ENCODE measurements at regions not wholly inside any gene's neighbourhood (a gene's known extent, or its start where the extent isn't known, plus 50 kb on each side); places are given as distances from the start of the nearest gene placed in this dataset.

DNA sequence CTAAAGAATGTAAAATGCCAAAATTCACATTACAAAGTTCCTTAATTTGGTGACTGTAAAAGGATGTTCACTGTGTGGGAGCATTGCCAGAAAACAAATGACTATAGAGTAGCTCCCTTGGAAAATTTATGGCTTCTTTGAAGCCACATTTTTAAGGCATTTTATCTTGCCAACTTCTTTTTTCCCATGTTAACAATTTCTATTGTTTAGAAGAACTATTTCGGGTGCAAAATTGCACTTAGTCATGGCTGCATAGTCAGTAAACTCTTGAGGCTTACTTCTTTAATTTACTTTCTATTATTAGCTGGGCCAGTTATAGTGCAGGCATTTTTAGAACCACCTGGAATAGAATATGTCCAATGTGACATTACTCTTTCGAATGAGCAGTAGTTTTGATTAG lies 515.3 kb downstream of the JRKL start:
- Histone ChIP-seq H3K9me3 (peaks cover 0 to 4% (median 1%) of the 10 kb centered on the region in 4 donors), H3K27ac (no peak overlapping the region), H3K4me1 (no peaks in the 10 kb centered on the region), H3K4me3 (no peak overlapping the region), H3K36me3 (no peaks in the 10 kb centered on the region), H3K27me3 (no peaks in the 10 kb centered on the region)
- DNase-seq = no peak
- TF ChIP-seq EP300 (IDR thresholded peaks at IDR 0.05) (no peak), POLR2AphosphoS5 (IDR thresholded peaks at IDR 0.05) (no peak), POLR2A (IDR thresholded peaks at IDR 0.05) (no peak)
- TF ChIP-seq, protein P1, sequence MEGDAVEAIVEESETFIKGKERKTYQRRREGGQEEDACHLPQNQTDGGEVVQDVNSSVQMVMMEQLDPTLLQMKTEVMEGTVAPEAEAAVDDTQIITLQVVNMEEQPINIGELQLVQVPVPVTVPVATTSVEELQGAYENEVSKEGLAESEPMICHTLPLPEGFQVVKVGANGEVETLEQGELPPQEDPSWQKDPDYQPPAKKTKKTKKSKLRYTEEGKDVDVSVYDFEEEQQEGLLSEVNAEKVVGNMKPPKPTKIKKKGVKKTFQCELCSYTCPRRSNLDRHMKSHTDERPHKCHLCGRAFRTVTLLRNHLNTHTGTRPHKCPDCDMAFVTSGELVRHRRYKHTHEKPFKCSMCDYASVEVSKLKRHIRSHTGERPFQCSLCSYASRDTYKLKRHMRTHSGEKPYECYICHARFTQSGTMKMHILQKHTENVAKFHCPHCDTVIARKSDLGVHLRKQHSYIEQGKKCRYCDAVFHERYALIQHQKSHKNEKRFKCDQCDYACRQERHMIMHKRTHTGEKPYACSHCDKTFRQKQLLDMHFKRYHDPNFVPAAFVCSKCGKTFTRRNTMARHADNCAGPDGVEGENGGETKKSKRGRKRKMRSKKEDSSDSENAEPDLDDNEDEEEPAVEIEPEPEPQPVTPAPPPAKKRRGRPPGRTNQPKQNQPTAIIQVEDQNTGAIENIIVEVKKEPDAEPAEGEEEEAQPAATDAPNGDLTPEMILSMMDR (IDR thresholded peaks at IDR 0.05) = no peak
- WGBS, 2 donors = 40 to 53% methylated on average over 2 of the region's 2 CpGs
- intact Hi-C loops (cut with DNase I) = no loop called here

DNA sequence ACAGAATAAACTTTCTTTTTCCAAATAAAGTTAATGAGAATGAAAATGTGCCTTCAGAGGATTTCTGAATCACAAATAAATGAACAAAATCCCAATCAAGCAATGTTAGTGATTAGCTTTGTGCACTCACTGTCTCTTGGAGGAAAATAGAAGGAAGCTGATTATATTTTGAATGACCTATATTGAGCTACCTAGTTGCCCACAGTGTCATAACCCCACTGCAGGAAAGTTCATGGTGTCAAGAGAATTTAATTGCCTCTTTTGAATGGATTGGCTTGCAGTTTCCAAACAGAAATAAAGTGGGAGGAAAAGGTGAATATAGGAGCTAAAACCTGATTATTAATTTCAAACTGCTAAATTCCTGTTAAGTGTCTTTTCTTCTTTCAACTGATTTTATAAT lies 515.9 kb downstream of the JRKL start:
- Histone ChIP-seq H3K27ac (no peak overlapping the region), H3K27me3 (no peaks in the 10 kb centered on the region), H3K4me1 (no peaks in the 10 kb centered on the region), H3K9me3 (peaks cover 0 to 4% (median 1%) of the 10 kb centered on the region in 4 donors), H3K36me3 (no peaks in the 10 kb centered on the region), H3K4me3 (no peak overlapping the region)
- DNase-seq = no peak
- TF ChIP-seq POLR2A (IDR thresholded peaks at IDR 0.05) (no peak), POLR2AphosphoS5 (IDR thresholded peaks at IDR 0.05) (no peak), EP300 (IDR thresholded peaks at IDR 0.05) (no peak)
- TF ChIP-seq, protein P1 (IDR thresholded peaks at IDR 0.05) = no peak
- intact Hi-C loops (cut with DNase I) = no loop called here

DNA sequence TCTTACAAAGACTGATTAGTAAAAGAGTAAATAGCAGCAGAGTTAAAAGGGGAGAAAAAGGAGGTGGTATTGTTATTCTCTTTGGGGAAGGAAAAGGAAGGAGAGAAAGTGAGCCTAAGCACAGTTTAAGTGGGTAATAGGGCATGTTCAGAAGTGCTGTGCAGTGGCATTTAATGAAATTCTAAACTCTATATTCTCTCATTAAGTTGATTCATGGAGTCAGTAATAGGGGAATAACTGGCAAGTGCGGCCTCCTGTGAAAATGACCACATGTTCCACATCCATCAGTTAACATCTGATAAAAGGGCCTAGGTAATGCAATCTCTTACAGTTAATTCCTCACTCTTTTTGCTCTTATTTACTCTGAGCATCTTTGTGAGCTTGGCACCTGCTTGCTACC lies 516.7 kb downstream of the JRKL start:
- no peak overlapping the region for H3K4me3 ChIP-seq
- H3K4me1 ChIP-seq = no peaks in the 10 kb centered on the region
- no peaks in the 10 kb centered on the region for H3K36me3 ChIP-seq
- 90 to 91% methylated on average over 1 of the region's 1 CpG for WGBS, 2 donors
- DNase-seq = no peak
- H3K9me3 ChIP-seq = peaks cover 0 to 3% (median 1%) of the 10 kb centered on the region in 4 donors
- H3K27me3 ChIP-seq = no peaks in the 10 kb centered on the region
- intact Hi-C loops (cut with DNase I) = no loop called here
- no peak overlapping the region for H3K27ac ChIP-seq
- TF ChIP-seq EP300 (IDR thresholded peaks at IDR 0.05) (no peak), POLR2A (IDR thresholded peaks at IDR 0.05) (no peak), POLR2AphosphoS5 (IDR thresholded peaks at IDR 0.05) (no peak)
- TF ChIP-seq, protein P1 (IDR thresholded peaks at IDR 0.05) = no peak

DNA sequence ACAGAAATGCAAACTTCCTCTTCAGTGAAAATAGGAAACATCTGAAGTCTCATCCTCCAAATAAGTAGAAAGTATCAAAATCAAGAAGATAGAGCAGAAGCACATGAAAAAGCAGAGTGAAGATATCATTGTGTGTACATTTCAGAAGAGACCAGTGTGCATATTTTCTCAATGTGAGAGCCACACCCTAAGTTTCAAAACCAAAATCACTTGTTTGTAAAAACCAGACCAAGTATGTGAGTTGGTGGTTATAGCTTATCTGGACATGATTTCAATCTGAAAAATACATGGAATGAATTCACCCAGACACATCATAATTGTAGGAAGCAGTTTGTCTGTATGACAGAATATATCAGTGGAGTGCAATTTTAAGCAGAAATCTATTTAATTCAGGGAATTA lies 536.0 kb downstream of the JRKL start:
- no peaks in the 10 kb centered on the region for H3K27me3 ChIP-seq
- no peak overlapping the region for H3K27ac ChIP-seq
- intact Hi-C loops (cut with DNase I) = no loop called here
- no peaks in the 10 kb centered on the region for H3K4me1 ChIP-seq
- no peaks in the 10 kb centered on the region for H3K9me3 ChIP-seq
- TF ChIP-seq EP300 (IDR thresholded peaks at IDR 0.05) (no peak), POLR2AphosphoS5 (IDR thresholded peaks at IDR 0.05) (no peak), POLR2A (IDR thresholded peaks at IDR 0.05) (no peak)
- TF ChIP-seq, protein P1 (IDR thresholded peaks at IDR 0.05) = no peak
- no peak overlapping the region for H3K4me3 ChIP-seq
- no peaks in the 10 kb centered on the region for H3K36me3 ChIP-seq
- DNase-seq = no peak

DNA sequence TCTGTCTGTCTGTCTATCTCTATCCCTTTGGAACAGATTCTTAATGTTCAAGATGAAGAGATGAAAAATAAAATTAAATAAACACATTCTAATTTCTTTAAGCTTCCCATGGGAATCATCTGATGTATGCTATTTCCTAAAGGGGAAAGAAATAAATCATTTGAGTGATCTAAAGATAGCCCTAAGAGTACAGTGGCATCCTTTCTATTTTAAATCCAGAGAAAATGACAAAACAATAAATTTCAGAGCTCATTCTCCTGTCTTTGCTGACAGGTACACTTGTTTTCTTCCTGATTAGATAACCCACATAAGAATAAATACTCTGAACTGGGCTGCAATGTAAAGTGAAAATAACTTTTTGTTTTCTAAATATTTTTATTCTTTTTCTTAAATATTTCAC lies 550.4 kb downstream of the JRKL start:
- no peak overlapping the region for H3K27ac ChIP-seq
- intact Hi-C loops (cut with DNase I) = no loop called here

More for the DNA sequence above, 550.4 kb downstream of the JRKL start:
- no peaks in the 10 kb centered on the region for H3K36me3 ChIP-seq
- TF ChIP-seq POLR2A (IDR thresholded peaks at IDR 0.05) (no peak), EP300 (IDR thresholded peaks at IDR 0.05) (no peak), POLR2AphosphoS5 (IDR thresholded peaks at IDR 0.05) (no peak)
- TF ChIP-seq, protein P1 (IDR thresholded peaks at IDR 0.05) = no peak
- no peaks in the 10 kb centered on the region for H3K9me3 ChIP-seq
- no peak for DNase-seq
- no peak overlapping the region for H3K4me3 ChIP-seq
- no peaks in the 10 kb centered on the region for H3K4me1 ChIP-seq
- no peaks in the 10 kb centered on the region for H3K27me3 ChIP-seq

Measured in sigmoid colon (tissue), 6 donors.